NCI-H510A treated with DMSO at 0.1 percent for 48 hours (cell line): ENCODE measurements at regions not wholly inside any gene's neighbourhood (a gene's known extent, or its start where the extent isn't known, plus 50 kb on each side); places are given as distances from the start of the nearest gene placed in this dataset.
"Not testable (repeated sequence)": the region's sequence is repeated elsewhere in the genome, so short reads cannot be mapped to it uniquely, and the experiment has no call there.

Experiments
- DNase-seq: peaks from one replicate; lab custom pipeline; 2025; lab: John Stamatoyannopoulos, UW

DNA sequence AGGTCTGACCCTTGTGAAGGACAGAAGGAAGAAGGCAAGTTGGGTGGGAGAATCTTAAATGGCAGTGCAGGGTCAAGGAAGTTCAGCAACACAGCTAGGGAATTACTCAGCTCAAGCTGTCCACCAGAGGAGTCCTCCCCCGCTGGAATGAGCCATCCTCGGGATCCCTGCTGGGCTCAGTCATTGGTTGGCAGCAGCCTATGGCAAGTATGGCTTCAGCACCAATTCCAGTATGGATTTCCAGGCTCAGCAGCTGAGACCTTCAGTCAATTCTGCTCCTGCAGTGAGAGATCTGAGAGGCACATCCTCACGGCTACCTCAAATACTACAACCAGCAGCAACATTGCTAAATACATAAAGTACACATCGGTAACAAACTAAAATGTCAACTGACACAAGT, 280.6 kb upstream of the PIK3R1 start:
- no peak for DNase-seq

DNA sequence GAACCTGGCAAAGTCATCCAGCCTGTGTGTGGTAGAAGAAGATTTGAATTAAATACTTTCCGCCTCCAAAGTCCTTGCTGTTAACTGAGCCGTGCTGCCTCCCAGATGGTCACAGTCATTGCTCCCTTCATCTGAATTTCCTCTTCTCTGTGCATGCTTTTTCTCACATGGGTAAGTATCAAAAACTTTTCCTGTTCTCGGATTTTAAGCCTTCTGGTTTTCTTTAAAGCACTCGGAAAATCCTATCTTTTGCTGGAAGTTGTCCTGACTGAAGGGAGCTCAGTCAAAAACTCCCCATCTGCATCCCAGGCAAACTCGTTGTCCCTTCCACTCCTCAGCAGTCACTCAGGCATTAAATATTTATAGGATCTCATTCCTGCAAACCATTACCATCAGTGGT, 290.0 kb upstream of the PIK3R1 start:
- no peak for DNase-seq

DNA sequence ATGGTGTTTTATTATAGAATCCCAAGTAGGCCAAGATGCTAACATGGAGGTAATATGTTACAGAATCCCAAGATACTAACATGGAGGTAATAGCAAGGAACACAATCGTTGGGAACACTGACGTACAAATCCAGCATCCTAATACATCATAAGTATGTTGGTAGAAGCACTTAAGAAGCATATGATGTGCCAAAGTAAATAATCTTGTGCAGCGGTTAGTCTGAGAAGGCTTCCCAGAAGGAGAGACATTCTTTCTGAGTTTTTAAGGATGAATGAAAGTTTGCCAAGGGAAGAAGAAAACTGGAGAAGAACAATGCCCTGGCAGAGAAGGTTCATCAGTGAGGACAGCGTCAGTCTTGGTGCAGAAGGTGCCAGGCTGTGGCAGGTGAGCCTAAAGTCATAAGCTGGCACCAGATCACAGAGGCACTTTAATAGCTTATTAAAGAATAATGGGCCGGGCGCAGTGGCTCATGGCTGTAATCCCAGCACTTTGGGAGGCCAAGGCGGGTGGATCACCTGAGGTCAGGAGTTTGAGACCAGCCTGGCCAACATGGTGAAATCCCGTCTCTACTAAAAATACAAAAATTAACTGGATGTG, 294.5 kb upstream of the PIK3R1 start:
- DNase-seq: no peak

DNA sequence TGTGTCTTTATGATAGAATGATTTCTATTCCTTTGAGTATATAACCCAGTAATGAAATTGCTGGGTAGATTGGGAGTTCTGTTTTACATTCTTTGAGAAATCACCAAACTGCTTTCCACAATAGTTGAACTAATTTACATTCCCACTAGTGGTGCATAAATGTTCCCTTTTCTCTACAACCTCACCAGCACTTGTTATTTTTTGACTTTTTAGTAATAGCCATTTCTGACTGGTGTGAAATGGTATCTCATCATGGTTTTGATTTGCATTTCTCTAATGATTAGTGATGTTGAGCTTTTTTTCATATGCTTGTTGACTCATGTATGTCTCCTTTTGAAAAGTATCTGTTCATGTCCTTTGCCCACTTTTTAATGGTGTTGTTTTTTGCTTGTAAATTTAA, 296.0 kb upstream of the PIK3R1 start:
- not testable (repeated sequence) for DNase-seq

DNA sequence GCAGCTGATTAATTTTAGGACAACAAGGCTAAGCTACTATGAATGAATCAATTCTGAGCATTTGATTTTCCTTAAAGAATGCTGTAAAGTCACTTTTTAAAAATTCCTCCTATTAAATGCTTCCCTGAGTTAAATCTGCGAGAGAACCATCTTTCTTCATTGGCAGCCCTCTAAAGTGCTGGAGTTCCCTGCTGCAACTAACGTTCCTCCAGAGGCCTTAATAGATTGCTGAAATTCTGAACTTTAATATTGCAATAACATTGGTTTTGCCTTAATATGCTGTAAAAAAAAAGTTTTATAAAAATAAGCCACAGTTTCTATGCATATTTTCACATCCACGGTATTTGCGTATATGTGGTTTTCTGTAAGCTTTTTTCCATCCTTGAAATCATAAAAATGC, 298.0 kb upstream of the PIK3R1 start:
- no peak for DNase-seq

DNA sequence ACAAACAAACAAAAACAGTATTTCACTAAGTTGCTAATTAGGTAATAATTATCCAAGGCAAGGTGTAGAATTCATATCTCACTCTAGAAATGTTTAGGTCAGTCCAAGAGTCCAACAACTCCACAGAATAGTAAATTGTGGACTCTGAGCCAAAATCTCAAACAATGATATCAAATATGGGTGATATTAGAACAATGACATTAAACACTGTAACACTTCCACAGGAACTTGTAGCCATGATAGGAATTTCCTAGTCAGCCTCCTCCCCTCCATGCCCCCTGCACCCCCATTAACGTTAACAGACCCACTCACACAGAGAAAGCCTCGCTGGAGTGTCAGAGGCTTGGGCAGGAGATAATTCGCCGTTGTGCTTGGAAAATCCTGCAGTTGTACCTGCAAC, 305.0 kb upstream of the PIK3R1 start:
- DNase-seq: no peak

DNA sequence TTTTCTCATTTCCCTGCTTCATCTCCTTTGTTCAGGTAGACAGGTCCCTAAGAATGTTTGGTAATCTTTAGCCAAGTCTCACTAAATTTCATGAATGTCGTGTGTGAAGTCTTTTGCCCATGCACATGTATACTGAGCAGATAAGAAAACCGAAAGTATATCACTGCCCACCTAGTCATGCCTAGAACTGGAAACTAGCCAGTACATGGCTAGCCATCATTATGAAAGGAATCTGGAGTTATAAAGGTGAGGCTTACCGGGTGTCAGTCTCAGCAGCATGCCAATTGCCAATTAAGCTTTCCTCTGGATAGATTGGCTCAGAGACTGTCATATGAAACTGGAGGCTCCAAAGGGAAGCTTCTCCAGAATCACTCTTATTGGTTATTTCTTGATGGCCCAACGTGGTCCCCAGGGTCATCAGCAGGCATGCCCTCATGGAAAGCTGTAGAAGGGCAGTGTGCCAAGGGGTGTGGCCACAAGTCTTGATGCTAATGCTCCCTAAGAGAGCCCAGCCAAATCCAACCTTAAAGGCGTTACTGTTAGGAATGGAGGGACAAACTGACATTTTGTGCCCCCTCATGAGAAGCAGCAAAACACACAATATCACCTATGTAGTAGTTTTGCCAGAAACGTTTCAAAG, 307.3 kb upstream of the PIK3R1 start:
- DNase-seq: no peak

DNA sequence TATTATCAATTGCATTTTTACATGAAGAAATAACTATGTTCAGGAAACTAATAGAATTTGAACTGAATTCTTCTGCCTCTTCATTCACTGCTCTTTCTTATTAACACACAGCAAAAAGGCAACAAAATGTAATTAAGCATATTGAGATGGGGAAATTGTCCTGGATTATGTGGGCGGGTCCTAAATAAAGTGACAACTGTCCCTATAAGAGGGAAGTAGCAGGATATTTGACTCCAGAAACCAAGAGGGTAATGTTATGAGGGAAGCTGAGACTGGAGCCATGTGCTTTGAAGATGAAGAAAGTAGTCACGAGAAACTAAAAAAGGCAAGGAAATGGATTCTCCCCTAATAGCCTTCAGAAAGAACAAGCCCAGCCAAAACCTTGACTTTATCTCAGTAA, 311.2 kb upstream of the PIK3R1 start:
- no peak for DNase-seq

DNA sequence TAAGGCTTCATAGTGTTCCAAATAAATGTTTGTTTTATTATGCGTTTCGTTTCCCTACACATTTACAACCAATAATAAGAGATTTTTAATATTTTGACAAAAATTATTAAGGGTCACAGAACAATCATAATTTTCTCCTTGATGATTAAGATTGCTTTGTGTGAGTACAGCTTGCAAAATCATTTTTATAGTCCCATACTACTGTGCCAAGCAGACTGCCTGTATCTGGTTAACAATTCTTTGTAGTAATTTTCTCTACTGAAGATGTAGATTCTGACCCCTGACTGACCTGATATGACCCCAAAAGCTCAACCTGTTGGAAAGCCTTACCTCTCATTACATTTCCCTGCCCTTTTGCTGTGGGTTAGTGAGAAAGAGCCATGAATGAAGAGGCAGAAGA, 311.9 kb upstream of the PIK3R1 start:
- DNase-seq: no peak

DNA sequence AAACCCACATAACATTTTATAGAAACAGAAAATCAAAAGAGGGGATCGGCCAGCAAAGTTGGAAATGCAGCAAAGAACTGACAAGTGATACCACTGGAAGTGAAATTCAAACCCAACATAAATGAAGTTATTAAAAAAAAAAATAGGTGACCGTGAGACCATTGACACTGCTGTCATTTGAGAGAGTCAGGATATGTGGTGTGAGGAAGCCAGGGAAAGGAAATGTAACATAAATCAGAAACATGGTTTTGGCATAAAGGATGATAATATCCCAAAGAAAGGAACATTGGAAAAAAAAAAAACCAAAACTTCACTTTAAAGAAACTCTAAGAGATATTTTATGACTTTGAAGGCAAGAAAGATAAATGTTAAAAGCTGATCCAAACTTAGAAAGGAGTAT, 312.4 kb upstream of the PIK3R1 start:
- DNase-seq: no peak

DNA sequence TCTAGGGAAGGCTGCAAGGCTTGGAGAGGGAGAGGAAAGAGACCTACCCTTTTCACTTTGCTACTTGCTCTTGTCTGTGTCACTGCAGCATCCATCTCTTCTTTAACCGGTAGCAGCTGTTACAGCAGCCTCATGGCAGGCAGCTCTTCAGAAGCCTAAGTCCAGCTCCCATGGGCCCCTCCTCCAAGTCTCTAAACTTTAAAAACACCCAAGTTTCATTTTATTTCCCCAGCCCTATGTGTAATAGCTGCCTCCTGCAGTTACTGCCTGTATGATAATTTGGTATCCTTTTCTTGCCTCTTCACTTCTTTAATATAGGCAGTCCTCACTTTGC, 313.1 kb upstream of the PIK3R1 start:
- DNase-seq: no peak

DNA sequence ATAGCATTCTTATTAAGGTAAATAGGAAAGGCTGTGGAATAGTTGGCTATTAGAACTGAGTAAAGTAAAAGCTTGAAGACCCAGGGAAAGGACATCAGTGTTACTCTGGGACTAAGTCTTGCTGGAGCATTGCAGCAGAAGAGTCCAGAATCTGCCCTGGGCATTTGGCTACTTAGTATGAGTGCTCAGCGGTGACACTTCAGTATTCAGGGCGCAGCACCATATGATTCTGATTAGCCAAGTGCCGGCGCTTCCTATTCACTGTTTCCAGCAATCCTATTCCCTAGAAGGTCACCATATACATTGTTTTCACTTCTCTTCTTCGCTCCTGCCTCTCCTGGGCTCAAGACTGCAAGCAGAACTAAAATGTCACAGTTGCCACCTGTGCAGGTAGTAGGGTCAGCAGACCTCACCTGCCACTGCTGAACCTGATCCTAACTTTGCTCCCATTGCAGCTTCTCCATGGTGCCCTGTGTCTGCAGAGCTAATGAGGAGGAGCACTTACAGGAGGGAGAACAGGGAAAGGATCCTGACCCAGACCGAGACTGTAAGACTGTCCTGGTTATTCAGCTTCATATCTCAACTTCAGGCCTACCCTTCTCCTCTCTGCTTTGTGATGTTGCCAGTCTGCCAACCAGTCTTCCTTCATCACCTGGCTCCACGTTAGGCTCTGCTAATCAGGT, 313.6 kb upstream of the PIK3R1 start:
- DNase-seq: no peak

DNA sequence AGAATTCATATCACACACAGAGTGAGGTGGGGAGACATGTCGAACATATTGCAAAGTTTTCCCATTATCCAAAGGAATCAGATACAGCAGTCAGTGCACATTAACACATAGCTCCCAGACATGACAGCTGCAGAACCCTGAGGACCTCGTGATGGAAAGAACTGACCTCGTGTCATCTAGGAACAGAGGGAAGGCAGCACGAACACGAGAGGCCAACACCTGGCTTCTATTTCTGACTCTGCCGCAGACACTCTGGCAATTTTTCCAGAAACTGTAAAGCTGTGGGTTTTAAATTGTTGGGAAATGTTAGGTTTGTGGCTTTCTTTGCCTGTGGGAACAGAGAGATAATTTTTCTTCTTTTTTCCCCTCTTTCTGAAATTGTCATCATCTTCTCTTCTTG, 315.0 kb upstream of the PIK3R1 start:
- DNase-seq: no peak

DNA sequence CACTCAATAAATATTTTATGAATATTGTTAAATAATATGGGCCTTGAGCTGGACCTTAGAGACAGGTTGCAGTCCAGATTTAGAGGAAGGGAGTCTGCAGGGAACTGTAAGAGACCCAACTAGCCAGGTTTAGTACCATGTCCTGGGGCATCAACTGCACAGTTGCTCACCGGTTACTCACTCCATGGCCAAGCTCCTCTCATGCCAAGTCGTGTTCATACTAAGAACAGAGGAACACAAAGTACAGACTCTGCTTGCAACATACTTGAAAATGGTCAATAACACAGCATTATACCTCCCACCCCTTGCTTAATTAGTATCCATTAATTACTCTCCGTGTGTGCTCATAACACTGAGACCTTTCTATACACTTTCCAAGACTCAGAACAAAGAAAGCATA, 317.6 kb upstream of the PIK3R1 start:
- no peak for DNase-seq

DNA sequence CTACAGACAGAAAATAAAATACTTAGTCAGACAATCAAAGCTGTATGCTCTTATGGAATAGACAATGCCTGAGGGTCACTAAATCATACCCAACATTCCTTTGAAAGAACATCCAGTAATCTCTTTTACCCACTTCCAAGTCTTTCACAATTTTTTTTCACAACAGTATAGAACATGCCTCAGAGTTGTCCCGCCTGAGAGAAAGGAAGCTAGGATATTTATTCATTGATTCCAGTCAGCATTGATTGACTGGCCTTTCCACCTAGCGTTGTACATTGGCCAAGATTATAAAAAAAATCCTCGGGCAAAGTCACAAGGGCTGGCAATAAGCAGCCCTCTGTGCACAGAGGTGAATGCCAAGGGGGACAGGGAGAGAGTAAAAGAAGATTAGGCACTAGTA, 318.1 kb upstream of the PIK3R1 start:
- DNase-seq: no peak

DNA sequence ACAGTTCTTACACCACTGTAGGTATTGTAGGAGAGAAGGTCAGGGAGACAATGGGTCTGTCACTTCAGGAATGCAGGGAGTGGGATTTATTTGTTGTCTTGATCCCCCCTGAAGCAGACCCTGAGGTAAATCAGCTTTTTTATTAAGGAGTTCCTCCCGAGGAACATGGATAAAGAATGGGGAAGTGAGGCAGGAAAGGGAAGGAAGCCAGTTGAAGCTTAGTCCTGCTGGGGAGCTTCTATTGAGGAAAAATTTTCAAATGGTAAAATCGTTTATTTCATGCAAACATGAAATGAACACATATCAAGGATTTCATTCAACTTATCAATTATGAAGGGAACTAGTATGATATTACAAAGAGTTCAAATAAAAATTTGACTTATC, 318.6 kb upstream of the PIK3R1 start:
- no peak for DNase-seq

DNA sequence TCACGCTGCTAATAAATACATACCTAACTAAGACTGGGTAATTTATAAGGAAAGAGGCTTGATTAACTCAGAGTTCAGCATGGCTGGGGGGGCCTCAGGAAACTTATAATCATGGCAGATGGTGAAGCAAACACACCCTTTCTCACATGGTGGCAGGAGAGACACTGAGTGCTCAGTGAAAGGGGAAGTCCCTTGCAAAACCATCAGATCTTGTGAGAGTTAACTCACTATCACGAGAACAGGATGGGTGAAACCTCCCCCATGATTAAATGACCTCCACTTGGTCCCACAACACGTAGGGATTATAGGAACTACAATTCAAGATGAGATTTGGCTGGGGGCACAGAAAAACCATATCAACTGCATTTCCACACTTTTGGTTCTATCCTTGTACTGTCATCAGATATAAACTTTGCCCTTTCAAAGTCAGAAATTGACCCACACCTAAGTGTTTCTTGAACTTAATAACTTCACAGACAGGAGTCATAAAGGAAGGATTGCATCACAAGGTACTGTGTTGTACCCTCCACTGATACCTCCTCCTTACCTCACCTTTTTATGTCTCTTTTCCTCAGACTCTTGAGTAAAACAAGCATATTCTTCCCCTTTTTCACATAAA, 319.1 kb upstream of the PIK3R1 start:
- DNase-seq: no peak

DNA sequence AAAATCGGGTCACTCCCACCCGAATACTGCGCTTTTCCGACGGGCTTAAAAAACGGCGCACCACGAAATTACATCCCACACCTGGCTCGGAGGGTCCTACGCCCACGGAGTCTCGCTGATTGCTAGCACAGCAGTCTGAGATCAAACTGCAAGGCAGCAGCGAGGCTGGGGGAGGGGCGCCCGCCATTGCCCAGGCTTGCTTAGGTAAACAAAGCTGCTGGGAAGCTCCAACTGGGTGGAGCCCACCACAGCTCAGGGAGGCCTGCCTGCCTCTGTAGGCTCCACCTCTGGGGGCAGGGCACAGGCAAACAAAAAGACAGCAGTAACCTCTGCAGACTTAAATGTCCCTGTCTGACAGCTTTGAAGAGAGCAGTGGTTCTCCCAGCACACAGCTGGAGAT, 325.7 kb upstream of the PIK3R1 start:
- not testable (repeated sequence) for DNase-seq

DNA sequence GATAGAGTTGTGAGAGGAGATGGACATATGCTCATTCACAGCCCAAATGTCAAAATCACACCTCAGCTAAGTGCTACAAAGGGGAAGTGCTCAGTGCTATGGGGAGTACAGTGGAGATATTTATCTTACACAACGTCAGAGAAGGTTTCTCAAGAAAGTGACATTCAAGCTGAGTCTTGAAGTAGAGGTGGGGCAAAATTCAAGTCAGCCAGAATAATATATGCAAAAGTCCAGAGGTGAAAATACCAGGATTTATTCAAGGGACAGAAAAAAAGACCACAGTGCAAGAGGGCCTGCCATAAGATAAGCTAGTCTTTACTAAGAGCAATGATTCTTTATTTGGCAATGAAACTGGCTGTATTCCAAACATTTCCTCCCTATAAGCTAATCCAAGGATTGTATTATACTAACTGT, 327.8 kb upstream of the PIK3R1 start:
- DNase-seq: no peak

DNA sequence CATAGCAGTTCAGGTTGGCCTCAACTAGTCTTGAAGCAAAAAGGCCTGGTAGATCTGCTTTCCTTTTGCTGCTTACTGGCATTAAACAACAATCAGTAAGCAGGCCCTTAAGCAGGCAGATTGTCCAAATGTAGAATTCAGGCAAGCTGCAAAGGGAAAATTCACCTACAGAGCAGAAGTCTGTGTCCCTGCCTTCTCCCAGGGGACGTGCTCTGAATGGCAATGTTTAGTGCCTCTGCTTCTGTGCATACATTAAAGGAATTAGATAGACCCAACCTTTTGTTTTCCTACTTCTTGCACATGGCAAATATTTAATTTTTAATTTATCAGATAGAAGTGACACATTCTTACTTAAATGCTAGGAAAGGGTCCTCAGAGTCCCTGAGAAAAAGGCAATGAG, 328.8 kb upstream of the PIK3R1 start:
- no peak for DNase-seq

DNA sequence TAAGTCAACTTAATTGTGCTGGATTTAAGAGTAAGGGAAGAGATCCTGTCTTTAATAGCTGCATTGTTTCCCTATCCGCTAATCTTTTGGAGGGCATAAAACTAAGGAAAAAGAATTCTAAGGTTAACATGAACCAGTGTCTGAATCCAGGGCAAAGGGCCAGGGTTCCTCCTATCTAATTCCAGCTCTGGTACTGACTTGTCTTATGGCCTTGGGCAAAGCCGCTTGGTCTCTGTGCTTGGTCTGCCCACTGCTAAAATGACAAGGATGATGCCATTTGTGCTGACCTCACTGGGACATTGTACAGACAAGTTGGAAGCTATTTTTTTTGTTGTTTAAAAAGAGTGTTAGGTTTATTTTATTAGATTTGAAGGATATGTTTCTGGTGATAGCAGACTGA, 334.7 kb upstream of the PIK3R1 start:
- no peak for DNase-seq

DNA sequence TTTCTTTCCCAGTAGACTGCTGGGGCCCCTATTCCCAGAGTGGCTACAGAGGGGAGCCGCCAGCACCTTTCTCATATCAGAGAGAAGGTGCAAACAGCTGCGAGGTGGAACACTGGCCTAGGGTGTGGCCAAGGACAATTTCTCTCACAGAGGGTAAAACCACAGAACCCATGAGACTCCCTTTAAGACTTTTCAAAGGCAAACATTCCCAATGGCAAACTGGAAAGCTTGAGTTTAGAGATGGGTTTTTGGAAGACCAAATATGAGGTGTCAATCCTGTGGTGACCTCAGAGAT, 335.1 kb upstream of the PIK3R1 start:
- no peak for DNase-seq

DNA sequence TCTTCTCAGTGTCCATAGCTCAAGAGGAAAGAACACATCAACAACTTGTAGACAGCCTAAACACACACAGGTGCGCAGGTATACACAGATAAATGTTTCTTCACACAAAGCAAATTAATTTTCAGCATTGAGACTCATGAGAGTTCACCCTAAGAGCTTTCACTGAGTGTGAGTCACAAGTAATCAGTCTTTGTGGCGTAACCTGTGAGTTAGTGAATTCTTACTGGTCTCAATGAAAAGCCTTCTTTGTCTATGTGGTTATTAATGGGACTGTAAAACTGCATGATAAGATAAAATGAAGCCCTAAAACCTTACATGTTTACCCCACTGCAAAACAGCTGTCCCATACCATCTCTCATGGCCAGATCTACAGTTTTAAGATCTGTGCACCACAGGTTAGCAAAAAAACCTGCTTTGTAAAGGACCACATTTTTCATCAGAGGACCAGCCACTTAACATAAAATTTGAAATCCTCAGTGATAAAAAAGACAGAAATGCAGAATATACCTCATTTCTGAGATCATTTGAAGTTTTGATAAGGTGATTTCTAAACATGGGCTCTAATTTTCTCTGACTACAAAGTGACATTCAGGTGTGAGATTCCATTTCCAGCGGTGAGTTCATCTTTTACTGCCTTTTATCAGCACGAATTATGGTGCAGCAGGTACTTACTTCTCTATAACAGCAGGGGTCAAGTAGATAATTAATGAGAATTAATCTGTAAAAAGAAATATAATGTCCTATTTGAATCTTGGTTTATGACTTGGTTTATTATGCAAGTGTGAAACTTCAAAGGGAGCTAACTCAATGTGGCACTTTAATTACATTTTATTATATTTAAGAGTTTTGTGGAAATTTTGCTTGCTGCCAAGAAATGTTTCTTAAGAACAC, 335.7 kb upstream of the PIK3R1 start:
- no peak for DNase-seq
